GM21390 (cell line): ENCODE measurements at regions not wholly inside any gene's neighbourhood (a gene's known extent, or its start where the extent isn't known, plus 50 kb on each side); places are given as distances from the start of the nearest gene placed in this dataset.

ENCODE experiments used
- ATAC-seq: cut with Tn5 transposase; IDR thresholded peaks from one replicate; pipeline ENCODE4 v1.9.1; 2021; ENCODE audit not compliant: unreplicated experiment

DNA sequence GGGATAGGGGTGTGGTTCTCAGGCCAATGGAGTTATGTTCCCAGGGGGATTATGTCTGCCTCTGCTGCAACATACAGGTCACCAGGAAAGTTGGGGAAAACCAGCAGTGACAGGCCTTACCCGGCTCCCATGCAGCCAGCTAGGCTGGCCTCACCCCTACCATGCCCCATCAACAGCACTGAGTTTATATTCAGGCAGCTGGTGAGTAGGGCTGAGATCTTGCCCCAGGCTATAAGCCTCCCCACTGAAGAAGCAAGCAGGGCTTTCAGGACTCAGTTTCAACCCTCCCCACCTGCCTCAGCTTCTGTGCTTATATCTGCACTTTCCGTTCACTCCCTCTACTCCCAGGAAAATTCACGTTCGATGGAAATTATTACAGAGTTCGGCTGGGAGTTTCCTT, 122.4 kb upstream of the PGRMC2 start:
- ATAC-seq = no peak

DNA sequence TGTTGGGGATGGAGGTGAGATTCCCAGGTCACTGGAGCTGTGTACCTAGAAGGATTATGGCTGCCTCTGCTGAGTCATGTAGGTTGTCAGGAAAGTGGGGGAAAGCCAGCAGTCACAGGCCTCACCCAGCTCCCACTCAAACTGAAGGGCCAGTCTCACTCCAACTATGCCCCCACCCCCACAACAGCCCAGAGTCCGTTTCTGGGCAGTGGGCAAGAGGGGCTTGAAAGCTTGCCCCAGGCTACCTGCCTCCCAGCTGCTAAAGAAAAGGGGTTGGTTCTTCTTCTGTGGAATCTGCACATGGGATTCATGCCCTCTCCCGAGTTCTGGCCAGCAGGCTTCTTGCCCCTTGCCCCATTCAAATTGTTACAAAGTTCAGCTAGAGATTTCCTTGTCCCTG, 116.0 kb upstream of the PGRMC2 start:
- ATAC-seq = no peak

GRCh38 chr4:128394778-128395177, 107.2 kb upstream of the PGRMC2 start:
- no peak for ATAC-seq

DNA sequence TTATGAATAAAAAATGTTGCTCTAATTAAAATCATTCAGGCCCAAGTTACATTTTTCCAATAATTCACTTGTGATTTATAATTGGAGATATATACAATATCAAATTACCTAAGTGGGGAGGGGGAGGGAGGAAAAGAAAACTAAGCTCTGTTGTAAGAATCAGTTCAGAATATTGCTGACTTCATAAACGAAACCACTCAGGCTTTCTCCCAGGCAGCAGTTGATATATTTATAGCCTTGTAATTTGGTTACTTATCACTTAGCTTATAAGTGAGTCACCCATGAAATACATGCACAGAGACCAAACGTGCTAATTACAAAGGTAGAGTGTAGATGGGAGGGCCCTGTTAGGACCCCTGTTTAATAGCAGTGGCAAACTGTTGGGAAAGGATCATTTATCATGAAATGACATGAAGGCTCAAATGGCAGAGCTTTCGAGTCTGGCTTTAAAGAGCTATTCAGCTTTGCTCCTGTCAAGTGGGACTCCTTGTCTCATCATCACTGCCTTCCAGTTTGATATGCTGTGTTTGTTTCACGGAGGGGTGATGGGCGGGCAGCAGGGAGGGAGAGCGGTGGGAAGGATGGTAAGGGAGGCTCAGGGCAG, 105.6 kb upstream of the PGRMC2 start:
- ATAC-seq = peak; percentile 65

- ATAC-seq = no peak
Measured at GRCh38 chr4:128390475-128390996, 102.9 kb upstream of the PGRMC2 start.

DNA sequence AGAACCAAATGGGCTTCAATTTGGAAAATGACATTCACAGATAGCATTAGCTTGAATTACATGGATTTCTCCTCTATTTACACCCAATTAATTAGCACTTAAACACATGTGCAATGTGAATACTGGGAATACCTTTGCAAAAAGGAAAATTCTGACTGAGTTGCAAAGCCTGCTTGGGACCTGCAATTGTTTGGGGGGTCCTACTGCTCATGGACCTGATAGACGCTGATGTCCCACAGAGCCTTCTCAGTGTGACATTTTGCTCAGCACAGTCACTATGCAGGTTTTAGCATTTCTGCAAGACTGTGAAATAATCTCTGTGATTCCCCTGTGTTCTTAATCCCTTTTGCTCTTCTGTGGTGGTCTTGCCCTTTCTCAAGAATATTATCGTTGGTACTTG, 101.2 kb upstream of the PGRMC2 start:
- ATAC-seq = no peak

- no peak for ATAC-seq
Measured at GRCh38 chr4:128388352-128388630, 100.7 kb upstream of the PGRMC2 start.

- ATAC-seq = no peak
Measured at GRCh38 chr4:128387600-128388351, 100.2 kb upstream of the PGRMC2 start.

DNA sequence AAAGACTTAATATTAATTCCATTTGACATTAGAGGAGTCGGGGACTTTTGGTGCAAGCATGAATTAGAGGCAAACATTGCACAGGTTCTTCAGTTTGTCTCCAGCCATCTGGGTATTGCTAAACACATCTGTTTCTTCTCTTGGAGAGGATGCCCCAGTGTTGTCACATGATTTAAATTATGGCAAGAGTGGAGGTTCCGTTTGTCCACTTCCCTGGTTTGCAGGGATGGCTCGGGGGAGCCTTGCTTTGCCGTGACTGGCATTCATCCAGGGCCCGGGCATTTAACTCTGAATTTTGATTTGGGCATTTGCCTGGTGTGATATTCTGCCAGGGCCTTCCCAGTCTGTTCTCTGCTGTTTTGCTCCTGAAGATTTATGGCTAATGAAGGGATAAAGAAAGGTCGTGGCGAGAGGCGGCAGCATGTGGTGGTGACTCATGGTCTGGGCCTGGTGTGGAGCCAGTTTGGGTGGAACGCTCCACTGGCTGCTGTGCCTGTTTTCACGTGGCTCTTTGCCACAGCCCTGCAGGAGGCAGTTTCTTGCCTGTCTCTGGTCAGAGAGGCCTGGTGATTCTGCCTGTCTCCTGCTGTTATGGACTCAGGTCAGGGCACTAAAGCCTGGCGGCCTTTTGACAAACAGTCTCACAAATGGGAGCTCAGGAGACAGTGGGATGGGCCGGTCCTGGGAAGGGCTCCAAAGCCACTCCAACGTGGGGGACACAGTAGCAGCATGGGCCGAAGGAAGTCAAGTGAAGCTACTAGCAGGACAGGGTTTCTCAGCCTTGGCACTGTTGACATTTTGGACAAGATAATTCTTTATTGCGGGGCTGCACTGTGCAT, 99.4 kb upstream of the PGRMC2 start:
- no peak for ATAC-seq

- ATAC-seq = no peak
Measured at GRCh38 chr4:128385683-128386304, 98.2 kb upstream of the PGRMC2 start.

DNA sequence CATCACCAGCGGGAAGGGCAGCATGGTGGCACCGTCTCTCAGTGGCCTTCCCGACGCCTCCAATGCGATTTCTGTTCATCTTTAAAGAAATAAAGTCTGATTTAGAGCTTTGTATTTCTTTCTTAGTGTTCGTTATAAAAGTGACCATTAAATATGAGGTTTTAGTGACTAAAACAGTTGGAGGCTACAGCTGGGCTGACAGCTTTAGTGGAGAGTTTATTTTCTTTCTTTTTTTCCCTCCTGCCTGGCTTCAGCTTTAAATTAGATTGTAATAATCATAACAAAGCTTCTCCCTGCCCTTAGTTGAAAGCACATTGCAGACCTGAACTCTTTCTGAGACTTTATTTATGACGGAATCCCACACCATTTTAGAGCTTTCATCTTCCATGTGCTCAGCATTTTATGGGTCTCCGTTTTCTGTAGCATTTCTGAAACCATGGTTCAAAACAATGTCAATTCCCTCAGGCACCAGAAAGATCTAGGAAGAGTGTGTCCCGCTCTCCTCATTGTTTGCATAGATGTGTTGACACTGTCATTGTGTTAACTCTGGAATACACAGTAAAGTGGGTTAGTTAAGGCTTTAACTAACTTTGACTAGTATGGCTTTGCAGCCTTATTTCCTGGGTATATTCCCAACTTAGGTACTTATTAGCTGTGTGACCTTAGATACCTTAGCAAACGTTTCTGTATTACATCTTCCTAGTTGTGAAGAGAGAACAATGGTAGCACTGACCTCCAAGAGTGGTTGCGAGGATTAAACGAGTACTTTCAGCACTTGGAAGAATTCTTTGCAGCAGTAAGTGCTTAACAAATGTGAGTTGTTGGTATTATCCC, 97.4 kb upstream of the PGRMC2 start:
- ATAC-seq = no peak

- no peak for ATAC-seq
Measured at GRCh38 chr4:128384091-128384520, 96.5 kb upstream of the PGRMC2 start.

DNA sequence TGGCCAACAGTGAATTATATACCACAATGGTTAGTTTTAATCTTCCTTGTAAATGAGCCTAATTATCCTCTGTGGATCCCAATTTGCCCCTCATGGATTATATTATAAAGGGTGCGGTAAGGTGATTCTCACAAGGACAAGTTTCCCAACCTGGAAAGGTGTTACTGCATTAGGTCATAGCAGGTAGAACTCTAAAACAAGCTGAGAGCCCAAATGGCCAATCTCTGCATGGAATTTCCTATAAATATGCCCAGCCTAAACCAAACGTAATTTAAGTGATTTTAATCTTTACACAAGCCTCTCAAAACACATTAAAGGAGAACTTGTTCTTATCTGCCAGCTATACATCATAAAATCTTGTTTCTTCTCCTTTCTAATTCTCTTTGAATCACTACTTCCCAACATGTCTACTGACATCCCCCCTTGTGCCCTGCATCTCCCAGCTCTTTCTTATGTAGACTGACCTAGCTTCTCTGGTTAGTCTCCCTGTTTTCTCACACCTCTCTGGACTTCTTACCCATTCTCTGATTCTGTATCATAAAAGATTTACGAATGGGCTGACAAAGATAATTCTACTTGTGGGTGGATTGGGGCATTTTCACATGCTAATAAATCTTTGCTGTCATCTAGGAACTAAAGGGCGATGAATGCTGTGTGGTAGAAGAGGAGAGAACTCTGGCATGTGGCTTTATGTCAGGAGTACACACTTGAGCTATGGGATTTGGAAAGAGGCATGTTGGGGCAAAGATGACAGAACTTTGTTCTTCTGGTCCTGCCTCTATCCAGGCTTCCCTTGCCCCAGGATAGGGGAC, 94.3 kb upstream of the PGRMC2 start:
- ATAC-seq = no peak

- no peak for ATAC-seq
Measured at GRCh38 chr4:128380306-128380705, 92.7 kb upstream of the PGRMC2 start.

GRCh38 chr4:128379860-128380259, 92.2 kb upstream of the PGRMC2 start:
- no peak for ATAC-seq

DNA sequence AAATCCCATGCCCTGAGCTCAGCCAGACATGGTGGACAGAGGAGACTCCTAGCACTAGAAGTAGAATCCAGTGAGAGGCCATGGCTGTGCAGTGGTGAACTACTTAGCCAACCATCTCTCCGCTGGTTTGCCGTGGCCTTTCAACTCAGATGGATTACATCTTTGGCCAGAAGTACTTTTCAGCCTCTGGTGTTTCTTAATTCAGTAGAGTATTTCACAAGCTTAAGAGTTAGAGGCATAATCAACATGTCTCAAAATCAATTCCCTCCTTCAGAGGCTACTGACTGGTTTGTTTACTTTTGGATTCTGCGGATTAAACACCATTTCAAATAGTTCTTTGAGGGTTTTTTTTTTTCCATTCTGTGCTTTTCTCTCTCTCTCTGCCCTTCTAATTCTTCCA, 91.1 kb upstream of the PGRMC2 start:
- ATAC-seq = no peak

GRCh38 chr4:128376958-128377357, 89.3 kb upstream of the PGRMC2 start:
- ATAC-seq = no peak

DNA sequence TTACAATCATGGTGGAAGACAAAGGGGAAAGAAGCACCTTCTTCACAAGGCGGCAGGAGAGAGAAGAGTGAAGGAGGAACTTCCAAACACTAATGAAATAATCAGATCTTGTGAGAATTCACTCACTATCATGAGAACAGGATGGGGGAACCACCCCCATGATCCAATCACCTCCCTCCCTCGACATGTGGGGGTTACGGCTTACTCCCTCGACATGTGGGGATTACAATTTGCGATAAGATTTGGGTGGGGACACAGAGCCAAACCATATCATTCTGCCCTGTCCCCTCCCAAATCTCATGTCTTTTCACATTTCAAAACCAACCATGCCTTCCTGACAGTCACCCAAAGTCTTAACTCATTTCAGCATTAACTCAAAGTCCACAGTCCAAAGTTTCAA, 88.7 kb upstream of the PGRMC2 start:
- no peak for ATAC-seq

- ATAC-seq = no peak
Measured at GRCh38 chr4:128373628-128374027, 86.0 kb upstream of the PGRMC2 start.

DNA sequence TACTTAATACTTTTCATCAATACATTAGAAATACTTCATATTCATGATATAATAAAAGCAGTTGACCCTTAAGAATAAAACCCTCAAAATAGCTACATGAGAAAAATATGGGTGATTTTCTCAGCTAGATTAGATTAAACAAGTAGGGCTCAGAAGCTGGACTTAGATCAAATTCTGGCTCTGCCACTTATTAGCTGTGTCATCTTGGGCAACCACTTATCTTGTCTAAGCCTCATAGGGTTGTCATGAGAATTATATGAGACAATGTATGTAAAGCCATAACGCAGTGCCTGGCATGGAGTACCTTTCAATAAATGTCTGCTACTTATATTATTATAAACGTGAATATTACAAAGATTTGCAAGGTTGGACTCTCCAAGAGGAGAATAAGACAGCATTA, 84.3 kb upstream of the PGRMC2 start:
- no peak for ATAC-seq
